Activated CD8-positive, alpha-beta T cell treated with anti-CD3 and anti-CD28 coated beads for 36 hours (primary cell): ENCODE measurements at regions not wholly inside any gene's neighbourhood (a gene's known extent, or its start where the extent isn't known, plus 50 kb on each side); places are given as distances from the start of the nearest gene placed in this dataset.

Experiments used
- ATAC-seq: fragments of 200-7000 bp; cut with Tn5 transposase; one replicate; pipeline ENCODE4 v1.10.0; 2021; ENCODE audit warnings: mild to moderate bottlenecking, moderate library complexity
- CTCF ChIA-PET: fragments of 350-600 bp; sonication (Branson Sonifier 250); formaldehyde crosslinking; loops from one replicate; lab custom pipeline; 2021; ENCODE audit warnings: antibody characterized with exemption; lab: Charles Lee
- POLR2A ChIA-PET: fragments of 350-600 bp; sonication (Branson Sonifier 250); formaldehyde crosslinking; loops from one replicate; lab custom pipeline; 2021; ENCODE audit warnings: antibody characterized with exemption; lab: Charles Lee
- DNase-seq: peaks from one replicate; pipeline ENCODE4 v3.0.0-alpha.2; 2020
- H3K27ac Mint-ChIP-seq: one replicate; pipeline ENCODE4 v1.8.0; 2021; ENCODE audit warnings: mild to moderate bottlenecking, mixed read lengths
- H3K27me3 Mint-ChIP-seq: one replicate; pipeline ENCODE4 v1.8.0; 2021; ENCODE audit warnings: mixed read lengths
- H3K36me3 Mint-ChIP-seq: one replicate; pipeline ENCODE4 v1.8.0; 2021; ENCODE audit warnings: low read depth, mixed read lengths
- H3K4me1 Mint-ChIP-seq: one replicate; pipeline ENCODE4 v1.8.0; 2021; ENCODE audit warnings: low read depth, mixed read lengths
- H3K4me3 Mint-ChIP-seq: one replicate; pipeline ENCODE4 v1.8.0; 2021; ENCODE audit warnings: mild to moderate bottlenecking, moderate library complexity, mixed read lengths
- H3K9me3 Mint-ChIP-seq: one replicate; pipeline ENCODE4 v1.8.0; 2021; ENCODE audit warnings: mixed read lengths
- CTCF ChIP-seq: fragments of 200-600 bp; IDR thresholded peaks from one replicate; pipeline ENCODE4 v1.8.0; 2022; ENCODE audit warnings: antibody characterized with exemption, mild to moderate bottlenecking
- intact Hi-C: fragments of 100-400 bp; cut with micrococcal nuclease; formaldehyde crosslinking; loops from one replicate; pipeline ENCODE4 v1.10.0; 2022

GRCh38 chr11:116507849-116508695 lies 264.7 kb downstream of the BUD13 start:
- DNase-seq (no peak), ATAC-seq (no peak)
- intact Hi-C loops = no loop called here
- peaks cover 23% of the 10 kb centered on the region for H3K27me3 Mint-ChIP-seq
- no peaks in the 10 kb centered on the region for H3K36me3 Mint-ChIP-seq
- POLR2A ChIA-PET = no interaction called here
- CTCF ChIA-PET = interaction anchor here (0.9 kb wide), 1 partner anchor 8 kb away, joined by 3 read pairs; no protein-coding TSS in a partner anchor
- no peaks in the 10 kb centered on the region for H3K9me3 Mint-ChIP-seq
- H3K27ac Mint-ChIP-seq = no peak overlapping the region
- H3K4me1 Mint-ChIP-seq = no peaks in the 10 kb centered on the region
- H3K4me3 Mint-ChIP-seq = no peak overlapping the region
- no peak for TF ChIP-seq CTCF

GRCh38 chr11:116507016-116507415 lies 265.8 kb downstream of the BUD13 start:
- intact Hi-C loops = no loop called here
- no peaks in the 10 kb centered on the region for H3K4me1 Mint-ChIP-seq
- H3K27ac Mint-ChIP-seq = no peak overlapping the region
- ChIA-PET CTCF (no interaction called here), POLR2A (interaction anchor here (0.7 kb wide), 1 partner anchor 83 kb away, joined by 5 read pairs; no protein-coding TSS in a partner anchor)
- ATAC-seq (no peak), DNase-seq (no peak)
- H3K36me3 Mint-ChIP-seq = no peaks in the 10 kb centered on the region
- no peak overlapping the region for H3K4me3 Mint-ChIP-seq
- peaks cover 29% of the 10 kb centered on the region for H3K27me3 Mint-ChIP-seq
- H3K9me3 Mint-ChIP-seq = no peaks in the 10 kb centered on the region
- no peak for TF ChIP-seq CTCF

GRCh38 chr11:116506263-116506825 lies 266.4 kb downstream of the BUD13 start:
- H3K9me3 Mint-ChIP-seq = no peaks in the 10 kb centered on the region
- no peak overlapping the region for H3K4me3 Mint-ChIP-seq
- H3K36me3 Mint-ChIP-seq = no peaks in the 10 kb centered on the region
- H3K27ac Mint-ChIP-seq = no peak overlapping the region
- ATAC-seq (no peak), DNase-seq (no peak)
- intact Hi-C loops = no loop called here
- no peak for TF ChIP-seq CTCF
- H3K4me1 Mint-ChIP-seq = no peaks in the 10 kb centered on the region
- ChIA-PET POLR2A (interaction anchor here (0.7 kb wide), 1 partner anchor 83 kb away, joined by 5 read pairs; no protein-coding TSS in a partner anchor), CTCF (no interaction called here)
- peaks cover 34% of the 10 kb centered on the region for H3K27me3 Mint-ChIP-seq

GRCh38 chr11:116505298-116506262 lies 267.2 kb downstream of the BUD13 start:
- Mint-ChIP-seq H3K4me1 (no peaks in the 10 kb centered on the region), H3K27ac (no peak overlapping the region), H3K36me3 (no peaks in the 10 kb centered on the region), H3K27me3 (peaks cover 38% of the 10 kb centered on the region), H3K4me3 (no peak overlapping the region), H3K9me3 (no peaks in the 10 kb centered on the region)
- ChIA-PET CTCF (interaction anchor here (1.1 kb wide), 1 partner anchor 186 kb away, joined by 3 read pairs; no protein-coding TSS in a partner anchor), POLR2A (no interaction called here)
- ATAC-seq (no peak), DNase-seq (no peak)
- intact Hi-C loops = no loop called here
- no peak for TF ChIP-seq CTCF
